Calu3 (cell line): ENCODE measurements at regions not wholly inside any gene's neighbourhood (a gene's known extent, or its start where the extent isn't known, plus 50 kb on each side); places are given as distances from the start of the nearest gene placed in this dataset.
A peak's percentile ranks its signal among the peaks of the same experiment; 100 is the strongest.
"Not testable (repeated sequence)": the region's sequence is repeated elsewhere in the genome, so short reads cannot be mapped to it uniquely, and the experiment has no call there.

Experiments
- BruUV-seq: library from RNA; stranded (reverse); fragments of 400-500 nt; replicated peaks from 2 replicates; lab custom pipeline; 2021; lab: Mats Ljungman, UMichigan
- CTCF ChIA-PET: fragments of 300-600 bp; sonication (Branson Sonifier 250); formaldehyde crosslinking; loops from one replicate; lab custom pipeline; 2022; ENCODE audit warnings: antibody characterized with exemption; lab: Charles Lee
- DNase-seq: peaks from one replicate; pipeline ENCODE4 v3.0.0; 2022
- H3K27ac Mint-ChIP-seq: one replicate; pipeline ENCODE4 v1.8.0; 2022; ENCODE audit warnings: mixed read lengths; ENCODE audit not compliant: unreplicated experiment
- H3K27me3 Mint-ChIP-seq: one replicate; pipeline ENCODE4 v1.8.0; 2022; ENCODE audit warnings: mixed read lengths; ENCODE audit not compliant: unreplicated experiment
- H3K36me3 Mint-ChIP-seq: one replicate; pipeline ENCODE4 v1.8.0; 2022; ENCODE audit warnings: mild to moderate bottlenecking, moderate library complexity, mixed read lengths; ENCODE audit not compliant: insufficient read depth, unreplicated experiment
- H3K4me1 Mint-ChIP-seq: one replicate; pipeline ENCODE4 v1.8.0; 2022; ENCODE audit warnings: mild to moderate bottlenecking, low read depth, mixed read lengths; ENCODE audit not compliant: unreplicated experiment
- H3K4me3 Mint-ChIP-seq: one replicate; pipeline ENCODE4 v1.8.0; 2022; ENCODE audit warnings: mild to moderate bottlenecking, low read depth, moderate library complexity, mixed read lengths; ENCODE audit not compliant: unreplicated experiment
- H3K9me3 Mint-ChIP-seq: one replicate; pipeline ENCODE4 v1.8.0; 2022; ENCODE audit warnings: low read depth, mixed read lengths; ENCODE audit not compliant: unreplicated experiment
- intact Hi-C: fragments of 100-400 bp; cut with micrococcal nuclease; formaldehyde crosslinking; loops from one replicate; pipeline ENCODE4 v1.10.0; 2022; ENCODE audit not compliant: unreplicated experiment
- TF ChIP-seq, protein P1 (sequence below): fragments of 200-600 bp; IDR thresholded peaks from one replicate; pipeline ENCODE4 v1.8.0; 2022; ENCODE audit warnings: antibody characterized with exemption; ENCODE audit not compliant: unreplicated experiment

DNA sequence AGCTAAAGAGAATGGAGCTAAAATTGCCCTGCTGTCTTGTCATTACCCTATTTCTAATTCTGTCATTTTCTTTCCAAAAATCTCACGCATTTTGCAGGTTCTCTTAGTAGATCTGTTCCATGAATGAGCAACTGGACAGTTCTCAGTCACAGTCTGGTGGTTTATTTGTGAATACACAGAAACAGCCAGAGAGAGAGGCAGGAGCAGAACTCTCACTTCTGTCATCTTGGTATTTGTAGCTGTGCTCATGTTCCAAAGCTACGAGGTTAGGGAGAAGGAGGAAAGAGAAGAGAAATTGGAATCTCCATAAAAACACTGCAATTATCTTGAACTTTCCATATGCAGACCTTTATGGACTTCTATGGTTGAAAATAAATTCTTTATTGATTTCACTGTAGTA lies 118.0 kb upstream of the OR13F1 start:
- DNase-seq = no peak
- BruUV-seq = no TSS peak
- CTCF ChIA-PET = no interaction called here
- Mint-ChIP-seq H3K27me3 (no peaks in the 10 kb centered on the region), H3K36me3 (no peaks in the 10 kb centered on the region), H3K4me1 (no peaks in the 10 kb centered on the region), H3K27ac (no peak overlapping the region), H3K9me3 (no peaks in the 10 kb centered on the region), H3K4me3 (no peak overlapping the region)
- TF ChIP-seq, protein P1, sequence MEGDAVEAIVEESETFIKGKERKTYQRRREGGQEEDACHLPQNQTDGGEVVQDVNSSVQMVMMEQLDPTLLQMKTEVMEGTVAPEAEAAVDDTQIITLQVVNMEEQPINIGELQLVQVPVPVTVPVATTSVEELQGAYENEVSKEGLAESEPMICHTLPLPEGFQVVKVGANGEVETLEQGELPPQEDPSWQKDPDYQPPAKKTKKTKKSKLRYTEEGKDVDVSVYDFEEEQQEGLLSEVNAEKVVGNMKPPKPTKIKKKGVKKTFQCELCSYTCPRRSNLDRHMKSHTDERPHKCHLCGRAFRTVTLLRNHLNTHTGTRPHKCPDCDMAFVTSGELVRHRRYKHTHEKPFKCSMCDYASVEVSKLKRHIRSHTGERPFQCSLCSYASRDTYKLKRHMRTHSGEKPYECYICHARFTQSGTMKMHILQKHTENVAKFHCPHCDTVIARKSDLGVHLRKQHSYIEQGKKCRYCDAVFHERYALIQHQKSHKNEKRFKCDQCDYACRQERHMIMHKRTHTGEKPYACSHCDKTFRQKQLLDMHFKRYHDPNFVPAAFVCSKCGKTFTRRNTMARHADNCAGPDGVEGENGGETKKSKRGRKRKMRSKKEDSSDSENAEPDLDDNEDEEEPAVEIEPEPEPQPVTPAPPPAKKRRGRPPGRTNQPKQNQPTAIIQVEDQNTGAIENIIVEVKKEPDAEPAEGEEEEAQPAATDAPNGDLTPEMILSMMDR = no peak
- intact Hi-C loops = loop anchor here (2.0 to 5.0 kb wide), 2 partner anchors 209 to 296 kb away; no protein-coding TSS in a partner anchor

DNA sequence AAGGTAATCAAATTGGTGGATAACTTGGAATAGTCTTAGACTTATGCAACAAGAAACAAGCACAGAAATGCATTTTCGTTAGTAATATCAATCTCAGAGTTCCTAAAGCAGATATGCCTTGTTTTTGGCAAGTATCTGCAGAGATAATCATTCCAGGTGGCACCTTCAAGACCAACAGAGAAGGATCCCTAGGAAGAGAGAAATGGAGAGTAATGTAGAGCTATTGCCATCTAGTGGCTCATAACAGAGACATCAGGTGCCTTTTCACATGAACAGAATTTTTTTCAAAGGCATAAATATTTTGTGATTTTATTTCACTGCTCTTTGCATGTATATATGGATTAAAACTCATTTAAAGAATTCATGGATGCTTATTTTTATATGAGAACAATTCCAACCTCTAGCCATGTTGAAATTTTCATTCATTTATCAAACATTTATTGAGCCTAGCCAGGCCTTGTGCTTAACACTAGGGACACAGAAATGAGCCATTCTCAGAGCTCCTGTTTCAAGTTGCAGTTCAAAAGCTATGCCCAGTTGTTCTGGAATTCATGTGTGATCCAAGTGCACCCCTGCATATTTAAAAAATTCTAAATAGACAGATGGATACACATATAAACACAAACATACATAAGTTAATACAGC lies 117.5 kb upstream of the OR13F1 start:
- CTCF ChIA-PET = interaction anchor here (0.5 kb wide), 1 partner anchor 240 kb away, joined by 5 read pairs; no protein-coding TSS in a partner anchor
- DNase-seq = no peak
- intact Hi-C loops = loop anchor here (2.0 to 5.0 kb wide), 2 partner anchors 210 to 296 kb away; no protein-coding TSS in a partner anchor
- no peak overlapping the region for H3K4me3 Mint-ChIP-seq
- TF ChIP-seq, protein P1 = no peak
- no TSS peak for BruUV-seq
- H3K9me3 Mint-ChIP-seq = no peaks in the 10 kb centered on the region
- H3K27ac Mint-ChIP-seq = no peak overlapping the region
- H3K36me3 Mint-ChIP-seq = no peaks in the 10 kb centered on the region
- no peaks in the 10 kb centered on the region for H3K27me3 Mint-ChIP-seq
- H3K4me1 Mint-ChIP-seq = no peaks in the 10 kb centered on the region

DNA sequence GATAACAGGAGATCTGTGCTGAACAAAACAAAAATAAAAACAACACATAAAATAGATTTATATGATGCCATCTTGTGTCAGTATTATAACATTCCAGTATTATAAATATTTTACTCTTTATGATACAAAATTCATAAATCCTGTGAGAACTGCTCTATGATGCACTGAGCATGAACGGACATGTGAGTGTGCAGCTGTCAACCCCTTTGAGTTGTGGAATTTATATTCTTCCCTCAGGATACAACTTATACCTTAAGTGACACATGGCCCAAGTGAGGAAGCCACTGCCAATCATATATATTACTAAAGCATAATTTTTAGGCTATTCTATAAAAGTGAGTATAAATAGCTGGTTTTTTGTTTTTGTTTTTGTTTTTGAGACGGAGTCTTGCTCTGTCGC lies 116.0 kb upstream of the OR13F1 start:
- intact Hi-C loops = loop anchor here (5.0 kb wide), 1 partner anchor 294 kb away; no protein-coding TSS in a partner anchor
- H3K36me3 Mint-ChIP-seq = no peaks in the 10 kb centered on the region
- CTCF ChIA-PET = no interaction called here
- TF ChIP-seq, protein P1 = no peak
- BruUV-seq = no TSS peak
- no peaks in the 10 kb centered on the region for H3K9me3 Mint-ChIP-seq
- no peaks in the 10 kb centered on the region for H3K27me3 Mint-ChIP-seq
- H3K4me3 Mint-ChIP-seq = no peak overlapping the region
- no peaks in the 10 kb centered on the region for H3K4me1 Mint-ChIP-seq
- DNase-seq = no peak
- H3K27ac Mint-ChIP-seq = no peak overlapping the region

DNA sequence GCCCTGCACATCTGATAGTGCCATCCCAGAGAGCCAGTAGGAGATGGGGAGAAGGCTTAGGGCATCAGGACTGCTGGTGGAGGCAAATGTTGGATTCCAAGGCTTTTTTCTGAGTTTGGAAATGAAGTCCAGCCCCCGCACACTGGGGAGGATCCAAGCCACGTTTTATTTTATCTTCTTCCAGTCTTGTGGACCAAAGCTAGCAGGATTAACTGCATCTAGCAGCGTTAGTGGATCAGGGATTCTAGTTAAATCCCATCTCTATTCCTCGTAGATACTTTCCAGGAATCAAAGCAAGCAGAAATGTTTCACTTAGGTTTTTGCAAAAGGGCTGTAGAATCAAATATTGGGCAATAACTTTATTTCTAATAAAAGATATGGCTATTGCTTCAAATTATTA lies 114.7 kb upstream of the OR13F1 start:
- no peaks in the 10 kb centered on the region for H3K36me3 Mint-ChIP-seq
- intact Hi-C loops = loop anchor here (5.0 kb wide), 1 partner anchor 293 kb away; no protein-coding TSS in a partner anchor
- BruUV-seq = no TSS peak

DNA sequence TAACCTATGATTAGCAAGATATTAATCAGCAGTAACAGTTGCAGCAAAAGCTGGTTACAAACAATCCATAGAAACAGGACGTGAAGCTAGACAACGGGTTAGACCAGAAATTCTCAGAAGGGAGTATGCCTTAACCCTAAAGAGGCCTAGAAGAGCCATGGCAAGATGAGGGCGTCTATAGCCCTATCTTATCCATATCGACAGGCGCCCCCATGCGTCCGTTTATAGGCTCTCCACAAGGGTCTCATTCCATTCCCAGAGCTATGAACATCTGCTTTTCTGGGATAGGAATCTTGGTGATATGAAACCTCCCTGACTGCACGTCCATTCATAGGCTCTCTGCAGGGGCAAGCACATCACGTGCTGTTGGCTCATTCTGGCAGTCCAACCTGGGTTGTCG lies 109.2 kb upstream of the OR13F1 start:
- H3K36me3 Mint-ChIP-seq, H3K27ac Mint-ChIP-seq, H3K27me3 Mint-ChIP-seq, H3K4me3 Mint-ChIP-seq, CTCF ChIA-PET, BruUV-seq, H3K4me1 Mint-ChIP-seq, H3K9me3 Mint-ChIP-seq: not testable (repeated sequence)
- peak; percentile 4 for DNase-seq
- intact Hi-C loops = loop anchor here (5.0 kb wide), 1 partner anchor 347 kb away; no protein-coding TSS in a partner anchor

More for the DNA sequence above, 114.7 kb upstream of the OR13F1 start:
- no peaks in the 10 kb centered on the region for H3K4me1 Mint-ChIP-seq
- H3K27me3 Mint-ChIP-seq = no peaks in the 10 kb centered on the region
- no peak for DNase-seq
- TF ChIP-seq, protein P1 = no peak
- H3K27ac Mint-ChIP-seq = no peak overlapping the region
- CTCF ChIA-PET = no interaction called here
- no peaks in the 10 kb centered on the region for H3K9me3 Mint-ChIP-seq
- H3K4me3 Mint-ChIP-seq = no peak overlapping the region
